Activated CD4-positive, CD25-positive, alpha-beta regulatory T cell treated with anti-CD3 and anti-CD28 coated beads, Interleukin-2, amount 50 U/mL, for 24 hours (primary cell): ENCODE measurements at regions not wholly inside any gene's neighbourhood (a gene's known extent, or its start where the extent isn't known, plus 50 kb on each side); places are given as distances from the start of the nearest gene placed in this dataset.

Experiments used
- ATAC-seq, 2 donors: fragments of 150-1000 bp; cut with Tn5 transposase; one replicate each; pipeline ENCODE4 v1.10.0; 2021; ENCODE audit warnings: mild to moderate bottlenecking in 1 of 2, moderate library complexity in 1 of 2

- no peak for ATAC-seq
These were observed 77.5 kb upstream of the RIPOR2 start for GRCh38 chr6:25013246-25013645.

- ATAC-seq = no peak
These were observed 78.6 kb upstream of the RIPOR2 start for GRCh38 chr6:25014369-25014768.

DNA sequence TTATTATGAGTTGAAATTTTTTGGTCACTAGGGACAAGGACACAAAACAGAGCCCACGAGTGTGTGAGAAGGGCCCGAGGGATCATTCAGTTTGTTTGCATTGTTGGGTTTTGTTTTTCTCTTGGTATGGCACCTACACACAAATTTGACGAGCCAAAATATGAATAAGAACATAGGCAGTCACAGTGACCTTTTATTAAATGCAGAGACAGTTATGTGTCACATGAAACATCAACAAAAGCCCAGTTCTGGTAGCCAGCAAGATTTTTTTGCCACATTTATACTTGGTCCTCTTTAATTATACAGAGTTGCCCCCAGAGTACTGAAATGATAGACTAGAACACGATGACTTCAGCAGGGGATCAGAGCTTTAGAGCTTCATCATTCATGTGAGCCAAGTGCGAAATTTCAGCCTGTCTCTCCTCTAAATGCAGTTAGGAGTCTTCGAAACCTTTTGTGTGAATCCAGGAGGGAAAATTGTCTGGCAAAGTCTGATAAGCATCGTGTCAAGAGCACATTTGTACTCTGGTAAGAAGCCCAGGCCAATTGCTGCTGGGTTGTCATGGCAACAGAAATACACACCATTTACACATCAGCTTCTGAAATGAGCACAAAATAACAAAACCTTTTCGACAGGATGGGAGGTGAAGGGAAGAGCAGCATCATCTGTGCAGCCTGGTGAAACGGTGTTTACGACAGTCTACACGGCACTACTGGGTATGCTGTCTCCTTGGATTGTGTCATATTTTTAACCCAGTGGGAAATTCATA, 79.2 kb upstream of the RIPOR2 start:
- peak; percentile 77 to 79 for ATAC-seq

GRCh38 chr6:25016014-25016720, 80.4 kb upstream of the RIPOR2 start:
- no peak for ATAC-seq

GRCh38 chr6:25017486-25017885, 81.7 kb upstream of the RIPOR2 start:
- ATAC-seq = no peak

DNA sequence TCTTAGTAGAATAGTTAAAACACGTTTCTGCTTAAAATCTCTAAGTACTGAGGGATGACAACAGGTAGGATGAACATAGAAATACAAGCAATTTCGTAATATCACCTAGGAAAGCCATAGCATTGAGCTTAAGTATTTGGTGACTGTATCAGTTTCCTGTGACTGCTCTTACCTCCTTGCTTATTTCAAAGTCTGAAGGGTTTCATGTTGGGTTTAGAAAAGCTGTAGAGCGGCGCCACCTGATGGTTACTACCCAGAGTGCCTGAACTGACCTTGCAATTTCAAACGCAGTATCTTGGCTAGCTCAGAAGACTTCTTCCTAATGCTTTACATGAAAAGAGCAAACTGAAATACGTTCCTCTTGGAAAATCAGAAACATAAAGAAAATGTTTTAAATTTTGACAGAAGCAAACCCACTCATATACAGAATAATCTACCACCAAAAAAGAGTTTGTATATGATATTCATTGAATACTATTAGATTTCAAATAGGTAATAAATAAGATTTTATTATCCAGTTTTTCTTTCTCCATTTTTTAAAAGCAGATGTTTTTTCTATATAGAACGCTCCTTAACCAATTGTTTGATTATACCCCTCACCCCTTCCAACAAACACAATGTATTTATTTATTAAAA, 82.3 kb upstream of the RIPOR2 start:
- ATAC-seq = peak; percentile 73 to 80

GRCh38 chr6:25018568-25018954, 82.8 kb upstream of the RIPOR2 start:
- no peak for ATAC-seq

GRCh38 chr6:25022140-25022553, 86.4 kb upstream of the RIPOR2 start:
- ATAC-seq = no peak

DNA sequence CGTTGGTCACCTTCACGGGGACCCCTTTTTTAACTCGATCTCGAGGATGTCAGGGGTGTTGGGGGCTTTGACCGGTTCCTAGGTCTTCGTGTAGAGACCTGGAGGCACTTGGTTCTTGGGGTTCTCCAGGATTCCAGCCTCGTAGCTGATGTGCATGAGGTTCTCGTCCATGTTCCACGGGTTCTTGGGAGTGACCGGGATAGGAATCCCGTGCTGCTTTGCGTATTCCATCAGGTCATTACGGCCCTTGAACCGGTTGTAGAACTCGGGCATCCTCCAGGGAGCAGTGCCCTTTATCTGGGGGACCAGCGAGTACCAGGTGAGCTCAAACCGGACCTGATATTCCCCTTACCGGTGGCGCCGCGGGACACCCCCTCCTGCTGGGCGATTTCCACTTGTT, 88.0 kb upstream of the RIPOR2 start:
- no peak for ATAC-seq

DNA sequence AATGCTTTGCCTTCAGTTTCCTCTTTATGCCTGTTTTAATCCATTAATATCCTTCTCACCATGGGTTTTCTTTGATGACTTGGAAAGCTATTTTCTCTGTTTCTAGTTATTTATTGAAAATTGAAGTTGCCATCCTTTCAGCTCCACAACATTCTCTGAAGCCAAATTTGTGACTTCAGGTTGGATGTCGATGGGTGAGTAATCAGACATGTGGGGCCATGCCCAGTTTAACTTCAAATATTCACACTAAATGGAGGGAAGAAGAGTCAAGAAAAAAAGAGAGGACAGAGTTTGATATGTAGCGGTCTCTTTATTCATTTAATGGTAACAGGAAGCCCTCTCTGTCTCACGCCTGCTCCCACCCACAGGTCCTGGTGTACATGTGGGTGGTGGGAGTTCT, 89.1 kb upstream of the RIPOR2 start:
- ATAC-seq = no peak

- ATAC-seq = no peak
These were observed 89.6 kb upstream of the RIPOR2 start for GRCh38 chr6:25025248-25025918.

DNA sequence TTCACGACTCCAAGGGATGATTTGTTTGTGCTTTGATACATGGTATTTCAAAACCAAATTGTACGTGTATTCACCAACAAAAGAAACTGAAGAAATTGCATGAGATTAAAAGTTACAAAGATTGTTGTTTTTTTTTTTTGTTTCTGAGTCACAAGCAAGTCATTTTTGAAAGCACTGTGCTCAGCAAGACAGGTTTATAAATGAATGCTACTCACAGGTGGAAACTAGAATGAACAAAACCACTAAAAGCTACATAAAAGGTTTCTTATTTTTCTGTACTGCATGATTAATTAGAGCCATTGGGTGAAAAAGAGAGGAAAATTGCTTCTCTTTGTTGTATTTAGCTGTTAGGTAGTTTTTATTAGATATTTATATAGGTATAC, 90.2 kb upstream of the RIPOR2 start:
- peak; percentile 70 to 84 for ATAC-seq

- ATAC-seq = no peak
These were observed 91.0 kb upstream of the RIPOR2 start for GRCh38 chr6:25026723-25027122.

DNA sequence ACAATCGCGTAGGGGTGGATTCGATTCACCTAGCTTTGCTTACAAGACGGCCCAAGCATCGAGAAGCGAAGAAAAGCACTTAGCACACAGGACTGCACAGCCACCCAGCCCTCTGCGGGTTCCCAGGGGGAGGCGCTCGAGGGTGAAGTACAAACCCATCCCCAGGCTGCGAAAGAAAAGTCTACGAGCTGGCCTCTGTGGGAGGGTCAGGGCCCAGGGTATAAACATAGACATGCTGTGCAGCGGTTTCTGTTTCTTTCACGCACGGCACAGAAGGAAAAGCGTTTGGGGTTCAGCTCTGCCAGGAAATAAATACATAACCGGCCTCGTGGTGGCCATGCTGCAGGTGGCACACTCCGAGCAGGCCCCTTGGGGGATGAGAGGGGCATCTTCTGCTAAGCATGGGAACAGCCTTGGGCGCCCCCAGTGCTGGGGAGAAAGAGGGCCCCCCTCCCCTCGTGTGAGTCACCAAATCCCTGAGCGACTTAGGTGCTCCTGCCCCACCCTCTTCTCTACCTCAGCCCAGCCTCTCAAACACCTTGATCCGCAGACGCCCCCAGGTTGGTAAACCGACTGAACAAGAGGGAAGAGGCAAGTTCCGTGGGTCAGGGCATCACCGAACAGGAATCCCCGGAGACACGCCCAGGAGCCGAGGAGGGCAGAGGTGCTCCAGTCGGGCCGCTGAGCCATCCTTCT, 91.6 kb upstream of the RIPOR2 start:
- ATAC-seq = peak; percentile 82

- no peak for ATAC-seq
These were observed 92.6 kb upstream of the RIPOR2 start for GRCh38 chr6:25028328-25028727.

GRCh38 chr6:25032934-25033333, 97.2 kb upstream of the RIPOR2 start:
- ATAC-seq = no peak

- ATAC-seq = peak in 1 of 2 donors; percentile 40
These were observed 98.7 kb upstream of the RIPOR2 start for GRCh38 chr6:25034431-25034921.

DNA sequence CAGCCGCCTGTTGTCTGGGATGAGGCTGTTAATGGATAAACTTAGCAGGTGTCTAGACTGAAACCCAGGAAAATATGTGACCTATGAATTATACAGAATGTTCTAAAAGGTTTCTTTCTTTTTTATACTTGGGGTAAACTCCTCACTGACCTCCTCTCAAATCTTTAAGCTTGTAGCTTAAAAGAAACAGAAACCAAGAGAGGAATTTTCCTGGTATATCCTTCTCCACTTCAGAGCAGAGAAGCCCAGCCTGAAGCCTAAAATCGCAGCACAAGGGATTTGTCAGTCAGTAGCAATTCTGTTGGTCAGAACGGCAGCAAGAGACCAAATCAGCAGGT, 99.4 kb upstream of the RIPOR2 start:
- ATAC-seq = no peak

DNA sequence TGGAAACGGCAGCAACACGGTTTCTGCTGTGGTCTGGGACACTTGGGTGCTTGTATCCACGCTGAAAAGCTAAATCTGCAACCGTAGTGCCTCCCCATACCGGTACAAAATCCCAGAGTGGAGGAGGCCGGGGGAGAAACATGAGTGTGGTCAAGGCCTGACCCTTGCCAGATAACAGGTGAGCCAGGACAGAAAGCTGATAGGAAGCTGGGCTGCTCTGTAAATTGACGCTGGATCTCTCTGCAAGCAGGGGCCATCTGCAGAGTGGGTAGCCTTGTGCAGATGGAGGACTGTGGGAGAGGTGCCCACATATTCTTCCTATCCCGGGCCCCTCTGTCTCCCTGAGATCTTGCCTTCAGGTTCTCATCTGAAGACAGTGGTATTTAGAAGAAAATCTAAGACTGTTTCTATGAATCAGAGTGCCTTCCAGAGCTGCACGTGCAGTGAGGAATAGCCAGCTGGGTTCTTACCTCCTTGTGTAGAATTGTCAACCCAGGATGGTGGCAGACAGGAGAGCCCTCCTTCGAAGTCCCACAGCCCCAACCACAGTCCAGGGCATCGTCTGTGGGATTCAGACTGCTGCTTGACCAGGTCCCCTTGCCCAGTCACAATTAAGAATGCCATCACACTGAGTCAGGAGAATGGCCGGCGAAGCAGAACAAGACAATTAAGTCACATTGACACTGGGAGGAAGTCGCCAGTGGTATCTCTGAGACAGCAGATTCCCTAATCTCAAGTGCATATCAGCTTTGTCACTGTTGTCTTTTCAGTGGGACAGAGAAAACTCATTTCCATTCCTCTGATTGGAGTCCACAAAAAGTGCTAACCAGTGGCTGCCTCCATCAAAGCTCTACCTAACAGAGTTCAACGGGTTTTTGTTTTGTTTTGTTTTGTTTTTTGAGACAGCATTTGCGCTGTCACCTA, 100.0 kb upstream of the RIPOR2 start:
- peak; percentile 36 to 37 for ATAC-seq

DNA sequence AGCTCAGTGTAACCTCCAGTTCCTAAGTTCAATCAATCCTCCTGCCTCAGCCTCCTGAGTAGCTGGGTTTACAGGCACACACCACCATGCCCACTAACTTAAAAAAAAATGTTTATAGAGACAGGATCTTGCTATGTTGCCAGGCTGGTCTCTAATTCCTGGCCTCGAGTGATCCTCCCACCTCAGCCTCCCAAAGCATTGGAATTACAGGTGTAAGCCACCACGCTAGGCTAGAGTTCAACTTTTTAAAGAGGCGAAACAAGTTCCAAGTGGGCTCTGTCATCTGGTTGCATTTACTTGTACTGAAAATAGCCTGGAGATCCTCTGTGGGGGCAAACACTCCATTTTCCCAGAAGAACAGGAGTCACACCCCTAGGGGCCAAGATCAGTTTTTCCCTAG, 100.7 kb upstream of the RIPOR2 start:
- ATAC-seq = no peak

GRCh38 chr6:25038300-25038699, 102.5 kb upstream of the RIPOR2 start:
- no peak for ATAC-seq

GRCh38 chr6:25038999-25039398, 103.2 kb upstream of the RIPOR2 start:
- ATAC-seq = no peak
